ENCODE measurements at regions not wholly inside any gene's neighbourhood (a gene's known extent, or its start where the extent isn't known, plus 50 kb on each side); places are given as distances from the start of the nearest gene placed in this dataset.

DNA sequence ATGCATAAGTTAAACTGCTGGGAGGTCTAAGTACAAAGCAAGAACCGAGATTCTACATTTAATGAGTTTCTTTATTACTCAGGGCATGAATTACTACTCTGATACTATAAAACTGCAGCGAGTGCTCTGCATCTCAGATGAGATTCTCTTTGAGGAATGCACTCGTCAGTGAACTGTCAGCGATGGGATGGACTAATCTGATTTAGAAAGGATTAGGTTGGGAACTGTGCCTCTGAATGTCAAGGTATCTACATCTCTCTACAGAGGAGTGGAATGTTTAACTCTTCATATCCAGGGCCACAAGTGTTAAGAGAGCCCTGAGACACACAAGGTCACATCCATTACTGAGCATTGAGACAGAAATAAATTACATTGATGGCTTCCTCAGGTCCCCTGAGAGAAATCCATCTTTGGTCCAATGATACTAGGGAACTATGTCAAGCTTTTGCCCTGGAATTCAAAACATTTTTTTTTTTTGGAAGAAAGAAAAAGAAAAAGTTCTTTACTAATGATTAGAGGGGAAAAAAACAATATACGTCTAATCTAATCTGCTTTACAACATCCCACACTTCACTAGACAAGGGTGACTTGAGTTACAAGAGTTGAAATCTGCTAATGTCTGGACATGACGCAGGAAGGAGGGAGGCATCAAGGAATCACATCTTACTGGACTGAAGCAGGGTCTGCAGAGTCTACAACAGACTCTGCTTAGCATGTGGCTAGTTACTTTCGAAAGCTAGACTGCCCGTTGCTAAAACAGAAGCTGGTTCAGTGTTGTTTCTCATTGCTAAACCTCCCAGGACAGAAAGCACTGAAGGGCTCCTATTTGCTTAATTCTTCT is 270.0 kb upstream of the TLE4 start:
- TF ChIP-seq, protein P1, sequence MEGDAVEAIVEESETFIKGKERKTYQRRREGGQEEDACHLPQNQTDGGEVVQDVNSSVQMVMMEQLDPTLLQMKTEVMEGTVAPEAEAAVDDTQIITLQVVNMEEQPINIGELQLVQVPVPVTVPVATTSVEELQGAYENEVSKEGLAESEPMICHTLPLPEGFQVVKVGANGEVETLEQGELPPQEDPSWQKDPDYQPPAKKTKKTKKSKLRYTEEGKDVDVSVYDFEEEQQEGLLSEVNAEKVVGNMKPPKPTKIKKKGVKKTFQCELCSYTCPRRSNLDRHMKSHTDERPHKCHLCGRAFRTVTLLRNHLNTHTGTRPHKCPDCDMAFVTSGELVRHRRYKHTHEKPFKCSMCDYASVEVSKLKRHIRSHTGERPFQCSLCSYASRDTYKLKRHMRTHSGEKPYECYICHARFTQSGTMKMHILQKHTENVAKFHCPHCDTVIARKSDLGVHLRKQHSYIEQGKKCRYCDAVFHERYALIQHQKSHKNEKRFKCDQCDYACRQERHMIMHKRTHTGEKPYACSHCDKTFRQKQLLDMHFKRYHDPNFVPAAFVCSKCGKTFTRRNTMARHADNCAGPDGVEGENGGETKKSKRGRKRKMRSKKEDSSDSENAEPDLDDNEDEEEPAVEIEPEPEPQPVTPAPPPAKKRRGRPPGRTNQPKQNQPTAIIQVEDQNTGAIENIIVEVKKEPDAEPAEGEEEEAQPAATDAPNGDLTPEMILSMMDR (IDR thresholded peaks at IDR 0.05): no peak
- TF ChIP-seq POLR2A (IDR thresholded peaks at IDR 0.05): no peak
